Mesendoderm (in vitro differentiated cells): ENCODE measurements at regions not wholly inside any gene's neighbourhood (a gene's known extent, or its start where the extent isn't known, plus 50 kb on each side); places are given as distances from the start of the nearest gene placed in this dataset.
"Not testable (repeated sequence)": the region's sequence is repeated elsewhere in the genome, so short reads cannot be mapped to it uniquely, and the experiment has no call there.

Source experiments
- DNase-seq: peaks from one replicate; pipeline ENCODE4 v3.0.0; 2013
- H2AK5ac ChIP-seq: 2 replicates; pipeline ENCODE4 v1.6.1; 2013; ENCODE audit warnings: low read length, inconsistent platforms
- H2BK120ac ChIP-seq: 2 replicates; pipeline ENCODE4 v1.6.1; 2013; ENCODE audit warnings: low read depth, mild to moderate bottlenecking, low read length, moderate library complexity, mixed read lengths
- H2BK15ac ChIP-seq: replicated peaks from 2 replicates; pipeline ENCODE4 v1.6.1; 2013; ENCODE audit warnings: low read depth, mild to moderate bottlenecking, moderate library complexity
- H2BK5ac ChIP-seq: 2 replicates; pipeline ENCODE4 v1.6.1; 2013; ENCODE audit warnings: low read length, inconsistent platforms
- H3K18ac ChIP-seq: 2 replicates; pipeline ENCODE4 v1.6.1; 2013; ENCODE audit warnings: mild to moderate bottlenecking, low read length, mixed read lengths
- H3K23ac ChIP-seq: one replicate; pipeline ENCODE4 v1.6.1; 2013; ENCODE audit warnings: low read length
- H3K27ac ChIP-seq: 2 replicates; pipeline ENCODE4 v1.5.1; 2013; ENCODE audit warnings: low read depth, mild to moderate bottlenecking, inconsistent platforms, low read length, moderate library complexity
- H3K27me3 ChIP-seq: 2 replicates; pipeline ENCODE4 v1.6.1; 2013; ENCODE audit warnings: low read length, control low read depth, mild to moderate bottlenecking, inconsistent platforms; ENCODE audit not compliant: insufficient read depth, poor library complexity
- H3K36me3 ChIP-seq: 2 replicates; pipeline ENCODE4 v1.6.1; 2013; ENCODE audit warnings: low read length, inconsistent platforms; ENCODE audit not compliant: control insufficient read depth, insufficient read depth
- H3K4ac ChIP-seq: one replicate; pipeline ENCODE4 v1.6.1; 2013; ENCODE audit warnings: low read depth, mild to moderate bottlenecking, low read length, moderate library complexity
- H3K4me1 ChIP-seq: 2 replicates; pipeline ENCODE4 v1.6.1; 2013; ENCODE audit warnings: low read depth, low read length, inconsistent platforms; ENCODE audit not compliant: control insufficient read depth
- H3K4me2 ChIP-seq: 2 replicates; pipeline ENCODE4 v1.6.1; 2013; ENCODE audit warnings: low read length
- H3K4me3 ChIP-seq: 2 replicates; pipeline ENCODE4 v1.5.1; 2013; ENCODE audit warnings: mild to moderate bottlenecking, low read length
- H3K56ac ChIP-seq: one replicate; pipeline ENCODE4 v1.6.1; 2013; ENCODE audit warnings: low read length
- H3K79me1 ChIP-seq: 2 replicates; pipeline ENCODE4 v1.6.1; 2013; ENCODE audit warnings: low read length, inconsistent platforms
- H3K79me2 ChIP-seq: 2 replicates; pipeline ENCODE4 v1.6.1; 2013; ENCODE audit warnings: mild to moderate bottlenecking, low read length; ENCODE audit not compliant: control insufficient read depth, insufficient read depth
- H3K9ac ChIP-seq: 2 replicates; pipeline ENCODE4 v1.6.1; 2013; ENCODE audit warnings: low read length, inconsistent platforms
- H4K5ac ChIP-seq: one replicate; pipeline ENCODE4 v1.6.1; 2013; ENCODE audit warnings: low read length
- H4K8ac ChIP-seq: one replicate; pipeline ENCODE4 v1.6.1; 2013; ENCODE audit warnings: low read depth, mild to moderate bottlenecking, control low read depth, low read length, moderate library complexity
- WGBS: extraction: QIAGEN DNeasy Blood & Tissue Kit; methylation state at CpG from one replicate; pipeline ENCODE4 v1.1.7; 2013; ENCODE audit warnings: low lambda C conversion rate, missing lambda C conversion rate; ENCODE audit not compliant: insufficient coverage; ENCODE audit errors: extremely low coverage; 5-methylcytosine and 5-hydroxymethylcytosine counted together

DNA sequence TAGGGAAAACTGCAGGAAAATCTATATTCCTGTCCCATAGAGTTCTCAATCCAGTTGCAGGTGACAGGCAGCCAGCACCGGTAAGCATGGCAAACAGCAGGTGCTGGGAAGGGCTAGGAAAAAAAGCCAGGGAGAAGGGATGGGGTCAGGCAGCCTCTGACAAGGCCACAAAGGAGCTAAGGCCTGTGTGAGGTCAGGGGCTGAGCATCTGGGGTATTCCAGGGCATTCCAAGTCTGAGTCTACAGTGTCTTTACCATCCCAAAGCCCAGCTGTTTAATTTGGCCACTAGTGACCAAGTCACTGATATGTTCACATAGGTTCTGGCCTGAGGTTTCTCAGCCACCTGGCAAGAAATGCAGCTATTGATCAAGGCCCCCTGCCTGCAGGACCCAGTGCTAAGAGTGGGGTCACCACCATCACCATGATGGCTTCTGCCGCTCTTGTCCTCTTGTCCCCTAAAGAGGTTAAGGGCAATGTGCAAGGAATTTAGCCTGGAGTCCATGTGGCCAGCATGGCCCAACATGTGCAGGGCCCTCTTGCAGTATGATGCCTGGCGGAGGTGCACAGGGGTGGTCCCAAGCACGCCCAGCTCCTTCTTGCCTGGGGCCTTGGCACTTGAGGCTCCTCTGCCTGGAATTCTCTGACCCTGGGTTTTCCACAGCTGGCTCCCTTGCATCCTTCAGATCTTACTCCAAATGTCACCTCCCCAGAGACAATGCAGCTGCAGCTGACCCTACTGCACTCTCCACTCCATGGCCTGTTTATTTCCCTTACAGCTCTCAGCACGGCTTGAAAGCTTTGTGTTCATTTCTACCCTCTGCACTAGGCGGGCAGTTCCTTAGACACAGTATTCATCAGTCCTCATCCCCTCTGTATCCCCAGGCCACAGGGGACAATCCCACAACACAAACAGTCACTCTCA is 213.1 kb downstream of the MSX2 start:
- no peak overlapping the region for H2BK15ac ChIP-seq
- H3K9ac ChIP-seq = no peak overlapping the region
- no peak overlapping the region for H2BK120ac ChIP-seq
- no peak overlapping the region for H3K18ac ChIP-seq
- H3K4ac ChIP-seq = no peak overlapping the region
- no peaks in the 10 kb centered on the region for H3K27me3 ChIP-seq
- no peak overlapping the region for H4K8ac ChIP-seq
- no peak overlapping the region for H4K5ac ChIP-seq
- H3K27ac ChIP-seq = no peak overlapping the region
- no peak overlapping the region for H3K23ac ChIP-seq
- H2AK5ac ChIP-seq = no peak overlapping the region
- no peaks in the 10 kb centered on the region for H3K79me2 ChIP-seq
- no peak overlapping the region for H3K56ac ChIP-seq
- no peak overlapping the region for H3K4me3 ChIP-seq
- DNase-seq = no peak
- H3K79me1 ChIP-seq = no peaks in the 10 kb centered on the region
- no peak overlapping the region for H3K4me2 ChIP-seq
- H3K36me3 ChIP-seq = no peaks in the 10 kb centered on the region
- no CpG with 5 or more reads among the region's 6 CpGs for WGBS
- H3K4me1 ChIP-seq = no peaks in the 10 kb centered on the region
- H2BK5ac ChIP-seq = no peak overlapping the region

DNA sequence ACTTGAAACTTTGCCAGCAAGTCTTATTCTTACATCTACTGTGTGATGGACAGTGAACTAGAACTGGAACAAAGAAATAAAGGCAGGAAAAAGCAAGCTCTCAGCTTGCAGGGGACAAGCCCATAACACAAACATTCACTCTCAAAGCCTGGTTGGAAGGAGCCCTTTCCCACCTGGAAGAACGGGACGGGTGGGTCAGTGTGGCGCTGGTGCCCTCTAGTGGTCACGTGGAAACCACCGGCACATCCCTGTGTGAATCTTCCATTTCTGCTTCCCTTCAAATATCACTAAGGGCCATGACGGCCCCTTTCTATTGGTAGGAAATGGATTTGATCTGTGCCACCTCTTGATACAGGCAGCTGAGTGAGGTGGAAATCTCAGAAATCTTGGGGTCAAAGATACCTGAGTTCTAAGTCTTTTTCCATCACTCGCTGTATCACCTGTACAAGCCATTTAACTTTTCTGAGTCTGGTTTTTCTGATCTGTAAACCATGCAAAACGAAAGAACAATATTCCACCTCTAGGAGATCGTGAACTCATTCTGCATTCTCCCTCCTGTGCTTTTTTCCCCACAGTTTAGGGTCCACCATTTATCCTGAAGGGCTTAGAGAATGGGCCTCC is 211.6 kb downstream of the MSX2 start:
- Histone ChIP-seq H3K23ac (no peak overlapping the region), H4K5ac (no peak overlapping the region), H3K4me1 (no peaks in the 10 kb centered on the region), H3K56ac (no peak overlapping the region), H3K4me2 (no peak overlapping the region), H2BK120ac (no peak overlapping the region), H2BK5ac (no peak overlapping the region), H2BK15ac (no peak overlapping the region), H3K18ac (no peak overlapping the region), H4K8ac (no peak overlapping the region), H2AK5ac (no peak overlapping the region), H3K4ac (no peak overlapping the region), H3K4me3 (no peak overlapping the region), H3K36me3 (no peaks in the 10 kb centered on the region), H3K27me3 (no peaks in the 10 kb centered on the region), H3K27ac (no peak overlapping the region), H3K9ac (no peak overlapping the region), H3K79me2 (no peaks in the 10 kb centered on the region), H3K79me1 (no peaks in the 10 kb centered on the region)
- DNase-seq = peak; percentile 77
- WGBS = no CpG with 5 or more reads among the region's 9 CpGs

- not testable (repeated sequence) for H2BK15ac ChIP-seq, DNase-seq, H3K18ac ChIP-seq, H3K27me3 ChIP-seq, H3K4me2 ChIP-seq, H3K36me3 ChIP-seq, H2BK5ac ChIP-seq, H3K4ac ChIP-seq, H4K8ac ChIP-seq, H3K23ac ChIP-seq, H3K56ac ChIP-seq, H3K27ac ChIP-seq, H4K5ac ChIP-seq, H3K9ac ChIP-seq, H3K4me3 ChIP-seq, H2AK5ac ChIP-seq, H3K4me1 ChIP-seq, H3K79me1 ChIP-seq, H2BK120ac ChIP-seq, H3K79me2 ChIP-seq
- no CpG with 5 or more reads among the region's 4 CpGs for WGBS
These were observed 206.7 kb downstream of the MSX2 start for GRCh38 chr5:174931033-174931432.

- no peak for DNase-seq
These were observed 201.2 kb downstream of the MSX2 start for GRCh38 chr5:174925586-174925985.

DNA sequence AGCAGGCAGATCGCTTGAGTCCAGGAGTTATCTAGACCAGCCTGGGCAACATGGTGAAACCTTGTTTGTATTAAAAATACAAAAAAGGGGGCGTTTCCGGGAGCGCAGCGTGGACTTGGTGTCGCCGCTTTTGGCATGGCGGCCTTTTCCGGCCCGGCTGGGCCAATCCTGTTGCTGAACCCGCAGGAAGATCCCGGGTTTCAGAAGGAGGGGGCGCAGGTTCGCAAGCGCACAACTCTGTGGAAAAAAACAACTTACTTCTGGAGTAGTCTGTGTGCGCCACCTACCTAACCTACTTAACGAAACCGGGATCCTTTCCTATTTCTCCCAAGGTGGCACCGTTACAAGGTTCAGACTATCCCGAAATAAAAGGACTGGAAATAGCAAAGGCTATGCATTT is 198.6 kb downstream of the MSX2 start:
- Histone ChIP-seq H3K18ac (no peak overlapping the region), H4K5ac (no peak overlapping the region), H3K4ac (no peak overlapping the region), H3K4me3 (no peak overlapping the region), H3K27ac (no peak overlapping the region), H3K23ac (no peak overlapping the region), H2BK5ac (no peak overlapping the region), H3K9ac (no peak overlapping the region), H3K27me3 (no peaks in the 10 kb centered on the region), H3K79me1 (no peaks in the 10 kb centered on the region), H2BK120ac (no peak overlapping the region), H3K4me2 (no peak overlapping the region), H3K4me1 (no peaks in the 10 kb centered on the region), H2BK15ac (no peak overlapping the region), H3K36me3 (no peaks in the 10 kb centered on the region), H3K56ac (no peak overlapping the region), H3K79me2 (no peaks in the 10 kb centered on the region), H4K8ac (no peak overlapping the region), H2AK5ac (no peak overlapping the region)
- DNase-seq = no peak
- no CpG with 5 or more reads among the region's 20 CpGs for WGBS

More at GRCh38 chr5:174925586-174925985, 201.2 kb downstream of the MSX2 start:
- H3K79me2 ChIP-seq = no peaks in the 10 kb centered on the region
- no peak overlapping the region for H2AK5ac ChIP-seq
- no peak overlapping the region for H3K23ac ChIP-seq
- H3K4me3 ChIP-seq = no peak overlapping the region
- H3K79me1 ChIP-seq = no peaks in the 10 kb centered on the region
- no peak overlapping the region for H3K4ac ChIP-seq
- H2BK5ac ChIP-seq = no peak overlapping the region
- H4K5ac ChIP-seq = no peak overlapping the region
- no peaks in the 10 kb centered on the region for H3K4me1 ChIP-seq
- H3K18ac ChIP-seq = no peak overlapping the region
- H2BK120ac ChIP-seq = no peak overlapping the region
- no peak overlapping the region for H4K8ac ChIP-seq
- H3K27me3 ChIP-seq = no peaks in the 10 kb centered on the region
- no peaks in the 10 kb centered on the region for H3K36me3 ChIP-seq
- no peak overlapping the region for H3K4me2 ChIP-seq
- no peak overlapping the region for H3K56ac ChIP-seq
- H3K9ac ChIP-seq = no peak overlapping the region
- no CpG with 5 or more reads among the region's 1 CpG for WGBS
- H3K27ac ChIP-seq = no peak overlapping the region
- H2BK15ac ChIP-seq = no peak overlapping the region
